K562 (cell line): ENCODE measurements at regions not wholly inside any gene's neighbourhood (a gene's known extent, or its start where the extent isn't known, plus 50 kb on each side); places are given as distances from the start of the nearest gene placed in this dataset.

Experiments
- ATAC-seq: fragments of 200-7000 bp; cut with Tn5 transposase; 3 replicates; pipeline ENCODE4 v1.9.1; 2020; ENCODE audit warnings: moderate library complexity
- BruUV-seq: library from RNA; stranded (reverse); fragments of 400-500 nt; replicated peaks from 2 replicates; lab custom pipeline; 2021; lab: Mats Ljungman, UMichigan
- CTCF ChIA-PET: fragments of 300-600 bp; formaldehyde crosslinking; extraction: SDS; loops from one replicate; lab custom pipeline; 2021; ENCODE audit warnings: low intra/inter-chr PET ratio; lab: Yijun Ruan, JAX
- POLR2A ChIA-PET: fragments of 300-600, 350-650 bp; sonication (Branson Sonifier 250); formaldehyde crosslinking; extraction: SDS; loops from one replicate; lab custom pipeline; 2021; ENCODE audit warnings: antibody characterized with exemption, inconsistent platforms; lab: Yijun Ruan, JAX
- DNase-seq, 4 experiments: peaks; one replicate each; pipeline versions ENCODE4 v3.0.0 to v3.0.0-alpha.2; 2011 to 2018; ENCODE audit warnings: low spot score in 3 of 4, mixed read lengths in 3 of 4; ENCODE audit errors: extremely low read depth in 1 of 4
- FAIRE-seq: peaks from 2 replicates; lab custom pipeline; 2011; peaks lifted over from hg19 to GRCh38; lab: Jason Lieb, UNC
- H2AFZ ChIP-seq: 2 replicates; pipeline ENCODE4 v1.6.0; 2011; ENCODE audit warnings: low read depth, low read length, control low read depth, inconsistent platforms
- H3K27ac ChIP-seq: fragments of 200-600 bp; 3 replicates; pipeline ENCODE4 v1.8.0; 2011; ENCODE audit warnings: low read depth, mild to moderate bottlenecking, control low read depth, inconsistent platforms, low read length, moderate library complexity, mixed read lengths; ENCODE audit errors: extremely low read depth
- H3K27me3 ChIP-seq, 2 experiments: fragments of 300-600 bp in 1 of 2; 2 replicates in 1 of 2; 3 replicates in 1 of 2; pipeline versions ENCODE4 v1.6.0 to v1.8.0; 2011; ENCODE audit warnings: inconsistent platforms in 2 of 2, low read length in 2 of 2, mild to moderate bottlenecking in 1 of 2, mixed read lengths in 1 of 2, moderate library complexity in 1 of 2; ENCODE audit not compliant: control insufficient read depth in 2 of 2, insufficient read depth in 2 of 2
- H3K36me3 ChIP-seq: fragments of 300-600 bp; 3 replicates; pipeline ENCODE4 v1.8.0; 2011; ENCODE audit warnings: mild to moderate bottlenecking, low read length, inconsistent platforms; ENCODE audit not compliant: control insufficient read depth, insufficient read depth
- H3K4me1 ChIP-seq, 2 experiments: fragments of 200-600 bp in 1 of 2; replicated peaks in 1 of 2; 2 replicates in 1 of 2; 3 replicates in 1 of 2; pipeline versions ENCODE4 v1.5.1 to v1.8.0; 2011; ENCODE audit warnings: inconsistent platforms in 2 of 2, low read length in 2 of 2, mild to moderate bottlenecking in 1 of 2, mixed read lengths in 1 of 2, moderate library complexity in 1 of 2; ENCODE audit not compliant: control insufficient read depth in 2 of 2, insufficient read depth in 2 of 2
- H3K4me2 ChIP-seq: 2 replicates; pipeline ENCODE4 v1.6.1; 2011; ENCODE audit warnings: low read length, control low read depth, inconsistent platforms, mixed read lengths; ENCODE audit not compliant: insufficient read depth
- H3K4me3 ChIP-seq: fragments of 200-600 bp; sonication (generic), shearing (Covaris generic); 2 replicates; pipeline ENCODE4 v1.5.1; 2016; ENCODE audit warnings: control low read depth, inconsistent platforms
- H3K79me2 ChIP-seq: fragments of 200-600 bp; 3 replicates; pipeline ENCODE4 v1.8.0; 2011; ENCODE audit warnings: low read length, inconsistent platforms; ENCODE audit not compliant: control insufficient read depth, insufficient read depth
- H3K9ac ChIP-seq, 2 experiments: 2 replicates each; pipeline versions ENCODE4 v1.6.0 to v1.6.1; 2011; ENCODE audit warnings: low read depth in 2 of 2, low read length in 2 of 2, control low read depth in 1 of 2, inconsistent platforms in 1 of 2, mild to moderate bottlenecking in 1 of 2, mixed read lengths in 1 of 2; ENCODE audit not compliant: insufficient read depth in 1 of 2
- H3K9me1 ChIP-seq: one replicate; pipeline ENCODE4 v1.6.0; 2011; ENCODE audit warnings: inconsistent platforms, mild to moderate bottlenecking, low read length, moderate library complexity; ENCODE audit not compliant: control insufficient read depth, insufficient read depth
- H3K9me3 ChIP-seq: replicated peaks from 2 replicates; pipeline ENCODE4 v1.5.1; 2011; ENCODE audit warnings: low read depth, low read length, inconsistent platforms; ENCODE audit not compliant: control insufficient read depth, insufficient read depth
- H4K20me1 ChIP-seq: replicated peaks from 2 replicates; pipeline ENCODE4 v1.6.1; 2011; ENCODE audit warnings: low read length, inconsistent platforms, mixed read lengths; ENCODE audit not compliant: control insufficient read depth, insufficient read depth
- ARHGAP35 ChIP-seq: fragments of 450-650 bp; IDR thresholded peaks from 2 replicates; pipeline ENCODE4 v1.6.1; 2018; ENCODE audit not compliant: partially characterized antibody
- NFIC ChIP-seq: fragments of 450-650 bp; IDR thresholded peaks from 2 replicates; pipeline ENCODE4 v1.6.1; 2017; ENCODE audit warnings: mild to moderate bottlenecking, inconsistent platforms
- PTBP1 ChIP-seq: fragments of 200-400 bp; formaldehyde crosslinking; IDR thresholded peaks from 2 replicates; pipeline ENCODE4 v1.6.1; 2017; ENCODE audit warnings: low read depth, low read length
- SAFB ChIP-seq: fragments of 200-400 bp; formaldehyde crosslinking; IDR thresholded peaks from 2 replicates; pipeline ENCODE4 v1.6.1; 2017; ENCODE audit warnings: low read depth, low read length, borderline replicate concordance
- ZC3H8 ChIP-seq: fragments of 450-650 bp; IDR thresholded peaks from 2 replicates; pipeline ENCODE4 v1.6.1; 2017
- ZNF431 ChIP-seq: sonication (generic); formaldehyde crosslinking; IDR thresholded peaks from 2 replicates; pipeline ENCODE4 v1.8.0; 2022; ENCODE audit warnings: mild to moderate bottlenecking, missing genetic modification reagents
- WGBS: fragments of 100-300 bp; shearing (Covaris generic); methylation state at CpG from one replicate; pipeline ENCODE4 v1.1.6; 2016; ENCODE audit warnings: low coverage, mixed read lengths; ENCODE audit not compliant: insufficient coverage; ENCODE audit errors: missing lambda C conversion rate; 5-methylcytosine and 5-hydroxymethylcytosine counted together
- in situ Hi-C: fragments of 300-500 bp; cut with MboI; formaldehyde crosslinking; loops from 4 replicates; pipeline ENCODE4 v1.15.0; 2018; ENCODE audit warnings: inconsistent platforms, mixed read lengths
- intact Hi-C: fragments of 100-400 bp; cut with micrococcal nuclease; formaldehyde crosslinking; loops from 2 replicates; pipeline ENCODE4 v1.14.2; 2022

GRCh38 chr12:84270470-84271140, 642.0 kb downstream of the SLC6A15 start:
- H3K9me3 ChIP-seq, result no peaks in the 10 kb centered on the region
- no peaks in the 10 kb centered on the region for H3K27me3 ChIP-seq
- DNase-seq, result no peak
- H3K4me2 ChIP-seq, result no peak overlapping the region
- TF ChIP-seq NFIC (0 out of 2 replicates have a peak, but pooled peaks have one; percentile 22), ZC3H8 (no peak), SAFB (no peak)
- CTCF ChIA-PET, result no interaction called here
- POLR2A ChIA-PET, result no interaction called here
- intact Hi-C loops (no loop called here), in situ Hi-C loops (no loop called here)
- under 1% methylated on average over 8 of the region's 8 CpGs for WGBS
- H4K20me1 ChIP-seq, result no peaks in the 10 kb centered on the region
- no peaks in the 10 kb centered on the region for H3K79me2 ChIP-seq
- no TSS peak for BruUV-seq
- H2AFZ ChIP-seq, result no peak overlapping the region
- H3K27ac ChIP-seq, result no peak overlapping the region
- H3K9me1 ChIP-seq, result no peaks in the 10 kb centered on the region
- no peak for ATAC-seq
- H3K4me1 ChIP-seq, result no peaks in the 10 kb centered on the region
- FAIRE-seq, result no peak
- H3K9ac ChIP-seq, result no peak overlapping the region
- H3K36me3 ChIP-seq, result no peaks in the 10 kb centered on the region
- H3K4me3 ChIP-seq, result no peak overlapping the region

DNA sequence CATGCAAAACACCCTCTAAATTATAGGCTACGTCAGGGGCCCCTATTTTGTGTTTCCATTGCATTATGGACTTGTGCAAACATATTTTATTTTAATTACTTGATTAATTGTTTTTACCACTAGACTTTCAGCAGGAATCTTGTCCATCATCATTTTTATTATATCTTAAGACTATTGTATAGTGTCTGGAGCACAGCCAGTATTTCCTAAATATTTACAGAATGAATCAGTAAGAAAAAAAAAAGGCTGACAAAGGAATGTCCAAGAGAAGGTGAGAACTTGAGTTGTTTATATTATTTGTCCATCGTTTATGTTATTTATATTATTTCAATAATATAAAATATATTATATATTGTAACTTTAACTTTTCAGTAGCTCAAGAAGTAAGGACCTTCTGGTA, 664.7 kb downstream of the SLC6A15 start:
- Histone ChIP-seq H4K20me1 (no peaks in the 10 kb centered on the region), H3K27me3 (no peaks in the 10 kb centered on the region), H3K4me3 (no peak overlapping the region), H3K9me1 (no peaks in the 10 kb centered on the region), H3K9me3 (no peaks in the 10 kb centered on the region), H3K9ac (no peak overlapping the region), H3K79me2 (no peaks in the 10 kb centered on the region), H3K4me2 (no peak overlapping the region), H3K36me3 (no peaks in the 10 kb centered on the region), H3K4me1 (no peaks in the 10 kb centered on the region), H3K27ac (no peak overlapping the region), H2AFZ (no peak overlapping the region)
- DNase-seq (no peak), ATAC-seq (no peak), FAIRE-seq (no peak)
- in situ Hi-C loops (no loop called here), intact Hi-C loops (no loop called here)
- POLR2A ChIA-PET, result no interaction called here
- WGBS, result 0% methylated on average over 2 of the region's 2 CpGs
- no TSS peak for BruUV-seq
- TF ChIP-seq ZNF431 (no peak), ARHGAP35 (no peak), PTBP1 (no peak)
- CTCF ChIA-PET, result no interaction called here
